WTC11 (cell line): ENCODE measurements at regions not wholly inside any gene's neighbourhood (a gene's known extent, or its start where the extent isn't known, plus 50 kb on each side); places are given as distances from the start of the nearest gene placed in this dataset.

ENCODE experiments used
- ATAC-seq: fragments of 200-7000 bp; cut with Tn5 transposase; 2 replicates; pipeline ENCODE4 v1.10.0; 2021; ENCODE audit warnings: mild to moderate bottlenecking, moderate library complexity
- CTCF ChIA-PET: fragments of 300-600 bp; sonication (Branson Sonifier 250); formaldehyde crosslinking; loops from one replicate; lab custom pipeline; 2021; ENCODE audit warnings: antibody characterized with exemption; lab: Charles Lee
- POLR2A ChIA-PET: fragments of 350-600 bp; sonication (Branson Sonifier 250); formaldehyde crosslinking; loops from one replicate; lab custom pipeline; 2021; ENCODE audit warnings: antibody characterized with exemption; lab: Charles Lee
- DNase-seq: peaks from one replicate; pipeline ENCODE4 v3.0.0; 2021; ENCODE audit warnings: low spot score
- H3K27ac Mint-ChIP-seq: 2 replicates; pipeline ENCODE4 v1.8.0; 2021; ENCODE audit warnings: mixed read lengths
- H3K27me3 Mint-ChIP-seq: 2 replicates; pipeline ENCODE4 v1.8.0; 2021; ENCODE audit warnings: low read depth, mild to moderate bottlenecking, moderate library complexity, mixed read lengths
- H3K36me3 Mint-ChIP-seq: 2 replicates; pipeline ENCODE4 v1.8.0; 2021; ENCODE audit warnings: mixed read lengths
- H3K4me1 Mint-ChIP-seq: 2 replicates; pipeline ENCODE4 v1.8.0; 2022; ENCODE audit warnings: mixed read lengths
- H3K4me3 Mint-ChIP-seq: 2 replicates; pipeline ENCODE4 v1.8.0; 2021; ENCODE audit warnings: mild to moderate bottlenecking, moderate library complexity, mixed read lengths
- H3K9me3 Mint-ChIP-seq: 2 replicates; pipeline ENCODE4 v1.8.0; 2021; ENCODE audit warnings: mixed read lengths
- ETV6 ChIP-seq: sonication (generic); formaldehyde crosslinking; IDR thresholded peaks from 2 replicates; pipeline ENCODE4 v1.8.1; 2022; ENCODE audit warnings: mild to moderate bottlenecking, missing genetic modification reagents
- FOXK1 ChIP-seq: sonication (generic); formaldehyde crosslinking; IDR thresholded peaks from 2 replicates; pipeline ENCODE4 v1.8.0; 2022; ENCODE audit warnings: mild to moderate bottlenecking, moderate library complexity, missing genetic modification reagents
- JAZF1 ChIP-seq: fragments of 250-450 bp; sonication (Bioruptor Pico); IDR thresholded peaks from 2 replicates; pipeline ENCODE4 v1.9.0; 2021; ENCODE audit warnings: moderate library complexity, mild to moderate bottlenecking, inconsistent platforms
- KAT7 ChIP-seq: sonication (generic); formaldehyde crosslinking; IDR thresholded peaks from 2 replicates; pipeline ENCODE4 v1.8.1; 2023; ENCODE audit warnings: missing genetic modification reagents, mild to moderate bottlenecking, borderline replicate concordance
- MYBL2 ChIP-seq: sonication (generic); formaldehyde crosslinking; IDR thresholded peaks from 2 replicates; pipeline ENCODE4 v1.8.1; 2023; ENCODE audit warnings: mild to moderate bottlenecking, moderate library complexity, missing genetic modification reagents
- PRRX2 ChIP-seq: fragments of 250-450 bp; sonication (Bioruptor Pico); IDR thresholded peaks from 2 replicates; pipeline ENCODE4 v1.8.0; 2021; ENCODE audit warnings: mild to moderate bottlenecking
- RELA ChIP-seq: sonication (generic); formaldehyde crosslinking; IDR thresholded peaks from 2 replicates; pipeline ENCODE4 v1.8.1; 2022; ENCODE audit warnings: missing genetic modification reagents, mild to moderate bottlenecking, borderline replicate concordance
- TP53 ChIP-seq: sonication (generic); formaldehyde crosslinking; IDR thresholded peaks from 2 replicates; pipeline ENCODE4 v1.8.1; 2023; ENCODE audit warnings: mild to moderate bottlenecking, missing genetic modification reagents
- ZNF121 ChIP-seq: sonication (generic); formaldehyde crosslinking; IDR thresholded peaks from 2 replicates; pipeline ENCODE4 v1.8.0; 2023; ENCODE audit warnings: missing genetic modification reagents
- ZNF219 ChIP-seq: sonication (generic); formaldehyde crosslinking; IDR thresholded peaks from 2 replicates; pipeline ENCODE4 v1.8.0; 2023; ENCODE audit warnings: missing genetic modification reagents, mild to moderate bottlenecking, borderline replicate concordance
- ZNF232 ChIP-seq: sonication (generic); formaldehyde crosslinking; IDR thresholded peaks from 2 replicates; pipeline ENCODE4 v1.8.0; 2022; ENCODE audit warnings: mild to moderate bottlenecking, missing genetic modification reagents
- ZNF416 ChIP-seq: fragments of 250-450 bp; sonication (Bioruptor Pico); IDR thresholded peaks from 2 replicates; pipeline ENCODE4 v1.9.0; 2021; ENCODE audit warnings: mild to moderate bottlenecking, inconsistent platforms
- TF ChIP-seq, protein P1 (sequence below): sonication (generic); formaldehyde crosslinking; IDR thresholded peaks from 2 replicates; pipeline ENCODE4 v1.8.0; 2022; ENCODE audit warnings: mild to moderate bottlenecking, missing genetic modification reagents
- TF ChIP-seq, protein P2 (sequence below): sonication (generic); formaldehyde crosslinking; IDR thresholded peaks from 2 replicates; pipeline ENCODE4 v1.8.0; 2022; ENCODE audit warnings: mild to moderate bottlenecking, missing genetic modification reagents
- TF ChIP-seq, protein P3 (sequence below): sonication (generic); formaldehyde crosslinking; IDR thresholded peaks from 2 replicates; pipeline ENCODE4 v1.8.0; 2022; ENCODE audit warnings: mild to moderate bottlenecking, missing genetic modification reagents
- TF ChIP-seq, protein P4 (sequence below): sonication (generic); formaldehyde crosslinking; IDR thresholded peaks from 2 replicates; pipeline ENCODE4 v1.8.1; 2023; ENCODE audit warnings: mild to moderate bottlenecking, moderate library complexity, missing genetic modification reagents
- TF ChIP-seq, protein P5 (sequence below): sonication (generic); formaldehyde crosslinking; IDR thresholded peaks from 2 replicates; pipeline ENCODE4 v1.8.0; 2023; ENCODE audit warnings: mild to moderate bottlenecking, missing genetic modification reagents

DNA sequence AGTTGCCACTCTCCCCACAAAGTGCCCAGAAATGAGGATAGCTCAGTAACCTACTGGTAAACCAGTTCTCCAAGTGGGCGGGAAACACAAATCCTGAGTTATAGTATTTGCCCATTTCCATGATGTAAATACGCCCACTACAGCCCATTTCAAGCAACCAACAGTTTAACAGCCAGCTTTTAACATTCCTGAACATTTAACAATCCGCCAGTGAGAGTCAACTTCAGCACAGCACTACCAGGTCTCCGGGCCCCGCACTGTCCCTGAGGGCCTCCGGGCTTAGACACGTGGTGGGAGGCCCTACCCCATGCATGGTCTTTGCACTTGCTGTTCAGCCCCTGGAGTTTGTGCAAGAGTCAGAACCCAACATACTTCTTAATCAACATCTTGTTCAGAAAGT is 132.0 kb upstream of the CTTNBP2NL start (continued):
- TF ChIP-seq, protein P1, sequence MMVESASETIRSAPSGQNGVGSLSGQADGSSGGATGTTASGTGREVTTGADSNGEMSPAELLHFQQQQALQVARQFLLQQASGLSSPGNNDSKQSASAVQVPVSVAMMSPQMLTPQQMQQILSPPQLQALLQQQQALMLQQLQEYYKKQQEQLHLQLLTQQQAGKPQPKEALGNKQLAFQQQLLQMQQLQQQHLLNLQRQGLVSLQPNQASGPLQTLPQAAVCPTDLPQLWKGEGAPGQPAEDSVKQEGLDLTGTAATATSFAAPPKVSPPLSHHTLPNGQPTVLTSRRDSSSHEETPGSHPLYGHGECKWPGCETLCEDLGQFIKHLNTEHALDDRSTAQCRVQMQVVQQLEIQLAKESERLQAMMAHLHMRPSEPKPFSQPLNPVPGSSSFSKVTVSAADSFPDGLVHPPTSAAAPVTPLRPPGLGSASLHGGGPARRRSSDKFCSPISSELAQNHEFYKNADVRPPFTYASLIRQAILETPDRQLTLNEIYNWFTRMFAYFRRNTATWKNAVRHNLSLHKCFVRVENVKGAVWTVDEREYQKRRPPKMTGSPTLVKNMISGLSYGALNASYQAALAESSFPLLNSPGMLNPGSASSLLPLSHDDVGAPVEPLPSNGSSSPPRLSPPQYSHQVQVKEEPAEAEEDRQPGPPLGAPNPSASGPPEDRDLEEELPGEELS (CRISPR knock-in tag) = no peak
- TF ChIP-seq RELA (CRISPR knock-in tag) (no peak), FOXK1 (CRISPR knock-in tag) (no peak), KAT7 (CRISPR knock-in tag) (no peak), ZNF219 (CRISPR knock-in tag) (no peak), JAZF1 (CRISPR knock-in tag) (no peak), ZNF232 (CRISPR knock-in tag) (no peak), ETV6 (CRISPR knock-in tag) (no peak)
- TF ChIP-seq, protein P2, sequence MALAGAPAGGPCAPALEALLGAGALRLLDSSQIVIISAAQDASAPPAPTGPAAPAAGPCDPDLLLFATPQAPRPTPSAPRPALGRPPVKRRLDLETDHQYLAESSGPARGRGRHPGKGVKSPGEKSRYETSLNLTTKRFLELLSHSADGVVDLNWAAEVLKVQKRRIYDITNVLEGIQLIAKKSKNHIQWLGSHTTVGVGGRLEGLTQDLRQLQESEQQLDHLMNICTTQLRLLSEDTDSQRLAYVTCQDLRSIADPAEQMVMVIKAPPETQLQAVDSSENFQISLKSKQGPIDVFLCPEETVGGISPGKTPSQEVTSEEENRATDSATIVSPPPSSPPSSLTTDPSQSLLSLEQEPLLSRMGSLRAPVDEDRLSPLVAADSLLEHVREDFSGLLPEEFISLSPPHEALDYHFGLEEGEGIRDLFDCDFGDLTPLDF (CRISPR knock-in tag) = no peak
- TF ChIP-seq, protein P3, sequence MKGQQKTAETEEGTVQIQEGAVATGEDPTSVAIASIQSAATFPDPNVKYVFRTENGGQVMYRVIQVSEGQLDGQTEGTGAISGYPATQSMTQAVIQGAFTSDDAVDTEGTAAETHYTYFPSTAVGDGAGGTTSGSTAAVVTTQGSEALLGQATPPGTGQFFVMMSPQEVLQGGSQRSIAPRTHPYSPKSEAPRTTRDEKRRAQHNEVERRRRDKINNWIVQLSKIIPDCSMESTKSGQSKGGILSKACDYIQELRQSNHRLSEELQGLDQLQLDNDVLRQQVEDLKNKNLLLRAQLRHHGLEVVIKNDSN (CRISPR knock-in tag) = no peak
- TF ChIP-seq, protein P4, sequence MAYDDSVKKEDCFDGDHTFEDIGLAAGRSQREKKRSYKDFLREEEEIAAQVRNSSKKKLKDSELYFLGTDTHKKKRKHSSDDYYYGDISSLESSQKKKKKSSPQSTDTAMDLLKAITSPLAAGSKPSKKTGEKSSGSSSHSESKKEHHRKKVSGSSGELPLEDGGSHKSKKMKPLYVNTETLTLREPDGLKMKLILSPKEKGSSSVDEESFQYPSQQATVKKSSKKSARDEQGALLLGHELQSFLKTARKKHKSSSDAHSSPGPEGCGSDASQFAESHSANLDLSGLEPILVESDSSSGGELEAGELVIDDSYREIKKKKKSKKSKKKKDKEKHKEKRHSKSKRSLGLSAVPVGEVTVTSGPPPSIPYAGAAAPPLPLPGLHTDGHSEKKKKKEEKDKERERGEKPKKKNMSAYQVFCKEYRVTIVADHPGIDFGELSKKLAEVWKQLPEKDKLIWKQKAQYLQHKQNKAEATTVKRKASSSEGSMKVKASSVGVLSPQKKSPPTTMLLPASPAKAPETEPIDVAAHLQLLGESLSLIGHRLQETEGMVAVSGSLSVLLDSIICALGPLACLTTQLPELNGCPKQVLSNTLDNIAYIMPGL (CRISPR knock-in tag) = no peak
- TF ChIP-seq, all 79 proteins: peak for 0

DNA sequence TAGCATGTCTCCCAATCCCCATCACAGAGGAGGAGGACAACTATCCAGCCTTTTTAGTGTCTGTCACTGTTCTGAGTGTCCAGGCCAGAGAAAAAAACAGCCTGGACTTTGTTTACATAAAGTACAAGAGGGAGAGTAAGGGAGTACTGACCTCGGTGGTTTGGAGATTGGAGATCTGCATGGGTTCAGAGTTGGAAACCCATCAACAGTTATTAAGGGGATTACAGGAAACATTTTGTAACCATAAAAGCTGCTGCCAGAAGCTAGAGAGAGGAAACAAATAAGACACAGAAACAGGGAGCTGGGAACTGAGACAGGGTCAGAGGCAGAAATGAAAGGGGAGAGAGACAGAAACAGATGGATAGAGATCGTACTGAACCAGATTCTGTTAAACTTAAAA is 131.5 kb upstream of the CTTNBP2NL start:
- CTCF ChIA-PET = interaction anchor here (0.9 kb wide), 1 partner anchor 34 kb away, joined by 3 read pairs; no protein-coding TSS in a partner anchor
- ATAC-seq (no peak), DNase-seq (no peak)
- Mint-ChIP-seq H3K27ac (no peak overlapping the region), H3K27me3 (no peaks in the 10 kb centered on the region), H3K4me3 (no peak overlapping the region), H3K9me3 (no peaks in the 10 kb centered on the region), H3K4me1 (peaks cover 12% of the 10 kb centered on the region), H3K36me3 (no peaks in the 10 kb centered on the region)
- POLR2A ChIA-PET = no interaction called here
- TF ChIP-seq, protein P5, sequence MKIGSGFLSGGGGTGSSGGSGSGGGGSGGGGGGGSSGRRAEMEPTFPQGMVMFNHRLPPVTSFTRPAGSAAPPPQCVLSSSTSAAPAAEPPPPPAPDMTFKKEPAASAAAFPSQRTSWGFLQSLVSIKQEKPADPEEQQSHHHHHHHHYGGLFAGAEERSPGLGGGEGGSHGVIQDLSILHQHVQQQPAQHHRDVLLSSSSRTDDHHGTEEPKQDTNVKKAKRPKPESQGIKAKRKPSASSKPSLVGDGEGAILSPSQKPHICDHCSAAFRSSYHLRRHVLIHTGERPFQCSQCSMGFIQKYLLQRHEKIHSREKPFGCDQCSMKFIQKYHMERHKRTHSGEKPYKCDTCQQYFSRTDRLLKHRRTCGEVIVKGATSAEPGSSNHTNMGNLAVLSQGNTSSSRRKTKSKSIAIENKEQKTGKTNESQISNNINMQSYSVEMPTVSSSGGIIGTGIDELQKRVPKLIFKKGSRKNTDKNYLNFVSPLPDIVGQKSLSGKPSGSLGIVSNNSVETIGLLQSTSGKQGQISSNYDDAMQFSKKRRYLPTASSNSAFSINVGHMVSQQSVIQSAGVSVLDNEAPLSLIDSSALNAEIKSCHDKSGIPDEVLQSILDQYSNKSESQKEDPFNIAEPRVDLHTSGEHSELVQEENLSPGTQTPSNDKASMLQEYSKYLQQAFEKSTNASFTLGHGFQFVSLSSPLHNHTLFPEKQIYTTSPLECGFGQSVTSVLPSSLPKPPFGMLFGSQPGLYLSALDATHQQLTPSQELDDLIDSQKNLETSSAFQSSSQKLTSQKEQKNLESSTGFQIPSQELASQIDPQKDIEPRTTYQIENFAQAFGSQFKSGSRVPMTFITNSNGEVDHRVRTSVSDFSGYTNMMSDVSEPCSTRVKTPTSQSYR (CRISPR knock-in tag) = no peak
- TF ChIP-seq KAT7 (CRISPR knock-in tag) = no peak
- no peak for TF ChIP-seq PRRX2 (CRISPR knock-in tag)
- no peak for TF ChIP-seq ZNF121
- no peak for TF ChIP-seq ZNF219 (CRISPR knock-in tag)
- TF ChIP-seq ZNF416 = no peak
- no peak for TF ChIP-seq MYBL2 (CRISPR knock-in tag)
- no peak for TF ChIP-seq TP53 (CRISPR knock-in tag)
